ENCODE measurements at regions not wholly inside any gene's neighbourhood (a gene's known extent, or its start where the extent isn't known, plus 50 kb on each side); places are given as distances from the start of the nearest gene placed in this dataset.
A peak's percentile ranks its signal among the peaks of the same experiment; 100 is the strongest.

GRCh38 chr15:66906668-66907614 is 158.5 kb upstream of the SMAD3 start:
- no peak for DNase-seq

DNA sequence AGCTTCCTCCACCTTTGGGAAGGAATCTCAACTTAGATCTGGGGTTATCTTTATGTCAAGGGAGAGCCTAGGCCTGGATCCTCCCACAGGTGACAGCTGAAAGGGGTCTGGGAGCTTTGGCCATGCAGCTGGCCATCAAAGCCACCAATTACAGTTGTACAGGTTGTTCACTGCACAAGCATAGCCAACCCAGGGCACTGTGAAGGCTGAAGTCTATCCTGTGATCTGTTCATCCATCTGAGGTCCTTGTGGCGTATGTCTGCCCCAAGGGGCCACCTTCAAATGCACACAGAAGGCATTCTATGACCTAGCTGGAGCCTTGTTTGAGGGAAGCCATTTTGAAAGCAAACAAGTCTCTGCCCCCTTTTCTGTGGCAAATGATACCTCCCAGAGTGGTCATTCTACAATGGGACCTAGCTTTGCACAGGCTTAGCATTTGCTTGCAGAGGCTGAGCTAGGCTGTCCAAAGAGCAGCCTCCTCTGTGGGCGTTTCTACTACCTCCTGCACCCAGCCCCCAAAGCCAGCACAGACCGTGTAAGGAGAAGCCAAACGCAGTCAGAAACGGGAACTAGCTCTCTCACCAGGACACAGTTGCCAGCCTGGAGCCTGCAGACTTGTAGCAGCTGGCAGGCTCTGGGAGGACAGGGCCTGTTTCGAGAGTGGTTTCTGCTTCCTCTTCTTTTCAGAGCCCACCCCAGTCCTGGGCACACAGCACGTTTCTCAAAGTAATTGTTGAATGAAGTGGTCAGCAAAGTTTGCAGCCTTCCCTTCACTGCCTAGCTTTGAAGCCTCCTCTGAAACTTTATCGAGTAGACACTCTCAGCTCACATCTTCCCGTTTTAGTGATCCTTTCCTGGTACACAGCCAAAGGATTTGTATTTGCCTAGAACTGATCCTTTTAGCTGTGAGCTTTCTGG is 157.3 kb upstream of the SMAD3 start:
- DNase-seq = no peak

- DNase-seq = no peak
Measured at GRCh38 chr15:66908744-66909095, 156.7 kb upstream of the SMAD3 start.

DNA sequence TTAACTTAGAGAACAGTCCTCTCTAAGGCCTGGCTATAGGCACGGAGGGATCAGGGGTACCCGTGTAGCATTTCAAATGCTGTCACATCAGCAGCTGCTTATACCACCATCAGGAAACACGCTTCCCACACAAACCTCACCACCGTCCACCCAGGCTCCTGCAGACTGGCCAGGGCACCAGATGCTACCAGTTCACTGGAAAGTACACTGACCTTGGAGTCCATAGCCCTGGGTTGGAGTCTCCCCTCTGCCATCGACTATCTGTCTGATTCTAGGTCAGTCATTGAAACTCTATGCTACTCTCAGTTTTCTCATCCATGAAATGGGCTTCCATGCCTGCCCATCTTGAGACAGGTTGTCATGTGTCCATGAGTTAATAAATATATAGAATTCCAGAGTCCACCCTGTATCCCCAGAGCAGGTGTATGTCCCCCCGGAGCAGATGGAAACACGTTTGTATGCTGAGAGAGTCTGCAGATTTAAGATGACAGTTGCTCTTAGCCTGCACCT is 156.0 kb upstream of the SMAD3 start:
- DNase-seq = no peak

GRCh38 chr15:66911131-66911700 is 154.2 kb upstream of the SMAD3 start:
- no peak for DNase-seq

DNA sequence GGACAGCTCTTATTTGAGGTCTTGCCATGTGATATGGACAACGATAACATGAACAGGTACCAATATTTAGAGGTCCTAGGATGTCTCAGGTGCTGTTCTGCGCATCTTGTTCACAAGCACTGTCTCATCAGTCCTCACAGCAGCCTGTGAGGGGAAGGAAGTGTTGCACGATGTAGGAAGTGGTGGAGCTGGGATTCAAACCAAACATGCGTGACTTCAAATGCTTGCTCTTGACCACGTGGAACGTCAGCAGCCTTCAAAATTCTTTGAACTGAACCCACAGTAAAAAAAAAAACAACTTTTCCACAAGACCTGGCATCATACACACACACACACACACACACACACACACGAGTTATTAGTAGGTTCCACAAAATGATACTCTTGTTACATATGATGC is 153.4 kb upstream of the SMAD3 start:
- DNase-seq = no peak

GRCh38 chr15:66912441-66912840 is 153.0 kb upstream of the SMAD3 start:
- DNase-seq = no peak

DNA sequence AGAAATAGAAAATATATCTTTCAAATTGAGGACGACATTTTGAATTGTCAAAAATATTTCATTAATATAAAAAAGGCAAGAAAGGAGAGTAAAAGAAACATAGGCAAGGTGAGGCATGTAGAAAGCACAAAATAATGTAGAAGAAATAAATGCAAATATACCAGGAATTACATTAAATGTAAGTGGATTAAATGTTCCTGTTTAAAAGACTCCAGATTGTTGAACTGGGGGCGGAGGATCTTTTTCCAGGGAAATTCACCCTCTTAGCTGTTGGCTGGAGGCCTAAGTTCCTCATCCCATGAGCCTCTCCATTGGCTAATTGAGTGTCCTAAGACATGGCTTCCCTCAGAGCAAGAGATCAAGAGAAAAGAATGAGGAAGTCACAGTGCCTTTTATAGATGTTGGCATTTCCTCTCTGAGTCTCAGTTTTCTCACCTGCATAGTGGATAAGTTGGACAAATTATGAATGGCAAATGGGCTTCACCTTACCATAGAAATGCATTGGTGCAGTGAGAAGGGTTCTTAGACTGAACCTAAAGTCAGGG is 147.4 kb upstream of the SMAD3 start:
- DNase-seq = no peak

DNA sequence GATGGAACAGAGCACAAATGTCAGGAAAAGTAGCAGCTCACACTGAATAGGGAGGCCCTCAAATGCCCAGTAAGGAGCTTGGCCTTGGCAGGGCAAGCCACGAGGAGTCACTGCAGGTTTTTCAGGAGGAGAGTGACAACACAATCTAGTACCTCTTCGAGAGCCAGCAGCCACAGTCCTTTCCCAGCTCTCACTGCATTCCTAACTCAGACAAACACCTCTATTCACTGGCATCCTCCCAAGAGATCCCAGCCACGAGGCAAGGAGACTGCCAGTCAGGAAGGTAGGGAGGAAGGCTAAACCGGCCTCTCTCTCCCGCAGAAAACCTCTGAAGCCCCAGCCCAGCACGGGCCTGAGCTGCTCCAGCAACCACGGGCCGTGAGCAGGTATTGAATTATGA is 146.0 kb upstream of the SMAD3 start:
- DNase-seq = no peak

DNA sequence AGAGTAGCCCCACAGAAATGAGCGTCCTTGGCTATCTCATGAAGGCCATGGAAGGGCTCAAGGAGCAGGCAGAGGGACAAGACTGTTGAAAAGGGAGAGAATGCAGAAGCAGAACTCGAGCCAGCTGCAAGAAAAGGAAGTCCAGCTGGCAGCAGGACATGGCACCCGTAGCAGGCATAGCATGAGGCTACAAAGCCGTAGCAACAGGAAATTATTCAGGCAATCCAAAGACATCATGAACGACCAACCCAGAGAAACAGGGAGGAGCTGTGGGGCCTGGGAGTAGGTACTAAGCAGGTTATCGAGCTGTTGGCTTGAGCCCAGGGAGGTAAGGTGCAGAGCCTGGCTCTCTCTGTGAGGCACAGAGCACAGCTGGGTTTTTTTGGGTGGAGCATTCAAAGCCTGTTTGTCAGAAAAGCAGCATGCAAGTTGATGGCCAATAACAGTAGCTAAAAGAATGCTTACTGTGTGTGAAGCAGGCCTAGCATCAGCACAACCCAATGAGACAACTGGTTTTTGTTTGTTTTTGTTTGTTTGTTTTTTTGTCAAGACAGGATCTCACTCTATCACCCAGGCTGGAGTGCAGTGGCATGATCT is 144.0 kb upstream of the SMAD3 start:
- DNase-seq = no peak

GRCh38 chr15:66922608-66923007 is 142.8 kb upstream of the SMAD3 start:
- no peak for DNase-seq

DNA sequence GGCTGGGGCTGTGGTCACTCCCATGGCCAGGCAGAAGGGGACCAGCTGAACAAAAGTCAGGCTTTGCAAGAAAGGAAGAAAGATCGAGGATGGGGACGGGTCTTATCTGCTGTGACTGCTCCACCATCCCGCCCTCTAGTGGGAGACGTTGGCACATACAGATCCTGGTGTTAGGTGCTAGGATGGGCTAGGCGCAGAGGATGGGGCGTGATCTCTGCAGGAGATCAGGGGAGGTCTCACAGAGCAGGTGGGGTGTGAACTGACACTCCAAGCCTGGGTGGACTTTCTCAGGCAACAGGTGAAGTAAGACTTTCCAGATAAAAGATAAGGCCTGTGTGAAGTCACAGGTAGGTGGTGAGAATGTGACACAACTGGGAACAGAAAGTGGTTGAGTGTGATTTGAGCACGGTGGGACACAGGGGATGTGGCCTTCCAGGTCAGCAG is 141.9 kb upstream of the SMAD3 start:
- peak; percentile 37 for DNase-seq

GRCh38 chr15:66924889-66925288 is 140.5 kb upstream of the SMAD3 start:
- no peak for DNase-seq

GRCh38 chr15:66925721-66926120 is 139.7 kb upstream of the SMAD3 start:
- no peak for DNase-seq

DNA sequence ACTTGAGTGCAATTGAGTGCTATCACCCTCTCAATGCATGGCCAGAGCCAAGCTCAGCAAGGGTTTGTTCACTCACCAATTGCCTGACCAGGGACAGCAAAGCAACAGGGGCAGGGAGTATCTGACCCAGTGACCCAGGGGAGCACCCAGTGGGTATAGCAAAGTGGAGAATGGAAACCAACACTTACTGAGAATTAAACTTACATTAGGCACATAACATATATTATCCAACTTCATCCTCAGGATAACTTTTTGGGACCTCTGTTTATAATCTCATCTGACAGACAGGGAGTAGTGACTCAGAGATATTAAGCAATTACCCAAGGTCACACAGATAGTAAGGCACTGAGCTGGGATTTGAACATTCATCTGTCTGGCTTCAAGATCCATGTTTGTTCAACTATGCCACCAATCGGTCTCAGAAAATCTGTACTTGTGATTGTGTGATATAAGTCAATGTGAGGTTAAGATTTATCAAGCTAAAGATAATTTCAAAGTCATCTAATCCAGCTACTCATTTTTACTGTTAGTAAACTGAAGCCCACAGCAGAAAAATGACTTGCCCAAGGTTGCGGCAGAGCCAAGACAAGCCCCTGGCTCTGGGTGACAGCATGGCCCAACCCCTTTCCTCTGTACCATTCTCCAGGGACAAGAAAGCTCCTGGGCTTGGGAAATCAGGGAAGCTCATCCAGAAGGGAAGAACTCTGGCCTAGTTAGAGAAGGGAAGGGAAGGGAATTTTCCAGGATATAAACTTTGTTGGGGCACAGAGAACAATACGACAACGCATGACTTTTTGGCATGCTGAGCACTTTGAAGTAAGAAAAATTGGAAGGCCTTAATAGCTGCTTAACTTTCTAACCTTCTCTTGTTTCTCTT is 138.0 kb upstream of the SMAD3 start:
- DNase-seq = no peak

- no peak for DNase-seq
Measured at GRCh38 chr15:66928101-66928500, 137.3 kb upstream of the SMAD3 start.

GRCh38 chr15:66928784-66929183 is 136.6 kb upstream of the SMAD3 start:
- DNase-seq = no peak

- DNase-seq = no peak
Measured at GRCh38 chr15:66929843-66930402, 135.5 kb upstream of the SMAD3 start.

DNA sequence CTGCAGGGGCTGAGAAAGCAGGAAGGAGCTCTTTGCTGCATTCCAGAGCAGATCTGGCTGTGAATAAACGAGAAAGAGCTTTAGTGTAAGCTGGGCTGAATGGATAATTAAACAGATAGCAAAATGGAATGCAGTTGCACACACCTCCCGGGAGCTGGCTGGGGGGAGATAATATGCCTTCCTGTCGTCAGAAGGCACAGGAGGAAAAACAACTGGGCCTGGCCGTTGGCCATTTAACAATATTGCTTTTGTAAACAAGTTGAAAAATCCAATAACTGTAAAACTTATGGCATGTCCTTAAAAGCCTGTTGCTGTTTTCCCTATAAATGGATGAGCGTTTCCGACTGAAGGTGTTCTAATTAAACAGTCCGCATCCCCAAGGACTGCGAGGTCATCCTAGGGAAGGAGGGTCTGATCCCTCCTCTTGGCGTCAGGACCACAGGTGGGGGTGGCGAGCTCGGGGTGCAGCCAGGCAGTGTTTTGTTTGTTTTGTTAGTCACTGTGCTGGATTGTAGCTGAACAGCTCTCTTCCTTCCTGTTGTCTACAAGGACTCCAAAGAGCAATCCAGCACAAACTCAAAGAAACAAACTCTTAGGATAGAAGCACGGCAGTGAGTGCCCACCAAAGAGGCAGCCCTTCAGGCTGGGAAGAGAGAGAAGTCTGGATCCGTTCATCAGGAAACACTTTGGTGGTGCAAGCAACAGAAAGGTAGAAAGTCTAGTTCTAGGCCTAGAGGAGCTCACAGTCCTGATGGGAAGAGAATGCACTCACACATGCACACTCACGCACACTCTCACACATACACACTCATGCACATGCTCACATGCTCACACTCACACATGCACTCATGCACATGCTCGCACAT is 133.4 kb upstream of the SMAD3 start:
- DNase-seq = no peak

- no peak for DNase-seq
Measured at GRCh38 chr15:66932634-66933024, 132.8 kb upstream of the SMAD3 start.

Data from activated CD4-positive, alpha-beta T cell treated with anti-CD3 and anti-CD28 coated beads, Interleukin-2, Interleukin-6, amounts not matched to agents 100 ng/mL and 50 ng/mL, durations not matched to agents 16 hours and 8 hours (primary cell).